ENCODE measurements at regions not wholly inside any gene's neighbourhood (a gene's known extent, or its start where the extent isn't known, plus 50 kb on each side); places are given as distances from the start of the nearest gene placed in this dataset.

DNA sequence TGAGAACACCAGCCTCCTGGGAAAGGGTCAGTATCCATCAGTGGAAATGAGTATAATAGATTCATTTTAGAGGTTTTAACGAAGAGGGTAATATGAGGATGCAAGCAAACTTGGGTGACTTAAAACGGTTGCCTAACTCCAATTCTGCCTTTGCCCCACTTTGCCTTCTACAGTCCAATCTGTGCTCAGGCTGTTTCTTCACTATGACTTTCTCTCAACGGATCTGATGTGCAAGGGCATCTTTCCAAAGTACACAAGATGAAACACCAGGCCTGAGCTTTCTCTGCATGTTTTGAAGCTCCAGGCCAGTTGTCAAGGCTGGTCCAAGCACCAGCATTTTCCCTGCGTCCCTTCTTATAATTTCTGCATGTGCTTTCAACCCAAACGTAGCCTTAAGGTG is 68.0 kb upstream of the TMEM164 start:
- peaks cover 47% of the 10 kb centered on the region for H3K27me3 Mint-ChIP-seq (ENCODE audit: unreplicated experiment)
- no peak for DNase-seq (ENCODE audit: extremely low spot score, unreplicated experiment)
- no peaks in the 10 kb centered on the region for H3K9me3 Mint-ChIP-seq (ENCODE audit: unreplicated experiment)
- no peak overlapping the region for H3K27ac Mint-ChIP-seq (ENCODE audit: unreplicated experiment)
- no peak overlapping the region for H3K4me3 Mint-ChIP-seq (ENCODE audit: unreplicated experiment)
- TF ChIP-seq, protein P1, sequence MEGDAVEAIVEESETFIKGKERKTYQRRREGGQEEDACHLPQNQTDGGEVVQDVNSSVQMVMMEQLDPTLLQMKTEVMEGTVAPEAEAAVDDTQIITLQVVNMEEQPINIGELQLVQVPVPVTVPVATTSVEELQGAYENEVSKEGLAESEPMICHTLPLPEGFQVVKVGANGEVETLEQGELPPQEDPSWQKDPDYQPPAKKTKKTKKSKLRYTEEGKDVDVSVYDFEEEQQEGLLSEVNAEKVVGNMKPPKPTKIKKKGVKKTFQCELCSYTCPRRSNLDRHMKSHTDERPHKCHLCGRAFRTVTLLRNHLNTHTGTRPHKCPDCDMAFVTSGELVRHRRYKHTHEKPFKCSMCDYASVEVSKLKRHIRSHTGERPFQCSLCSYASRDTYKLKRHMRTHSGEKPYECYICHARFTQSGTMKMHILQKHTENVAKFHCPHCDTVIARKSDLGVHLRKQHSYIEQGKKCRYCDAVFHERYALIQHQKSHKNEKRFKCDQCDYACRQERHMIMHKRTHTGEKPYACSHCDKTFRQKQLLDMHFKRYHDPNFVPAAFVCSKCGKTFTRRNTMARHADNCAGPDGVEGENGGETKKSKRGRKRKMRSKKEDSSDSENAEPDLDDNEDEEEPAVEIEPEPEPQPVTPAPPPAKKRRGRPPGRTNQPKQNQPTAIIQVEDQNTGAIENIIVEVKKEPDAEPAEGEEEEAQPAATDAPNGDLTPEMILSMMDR (IDR thresholded peaks at IDR 0.05): no peak
- no peaks in the 10 kb centered on the region for H3K36me3 Mint-ChIP-seq (ENCODE audit: unreplicated experiment)
- H3K4me1 Mint-ChIP-seq (ENCODE audit: unreplicated experiment): no peaks in the 10 kb centered on the region

DNA sequence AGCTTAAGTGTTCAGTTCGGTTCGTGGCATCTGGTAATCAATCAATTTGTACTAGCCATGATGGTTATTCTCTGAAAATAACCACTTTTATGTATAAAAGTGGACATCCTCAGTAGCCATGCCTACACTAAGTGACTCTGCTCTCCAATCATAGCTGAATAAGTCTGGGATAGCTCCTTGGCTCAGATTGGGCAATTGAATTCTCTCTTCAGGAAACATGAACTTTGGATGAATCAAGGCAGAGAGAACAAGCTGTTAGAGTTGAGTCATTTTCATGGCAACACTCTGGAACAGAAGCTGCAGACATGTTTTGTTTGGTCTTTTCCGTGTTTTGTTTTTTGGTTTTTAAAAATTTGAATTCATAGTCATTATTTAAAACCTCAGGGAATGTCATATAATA is 66.8 kb upstream of the TMEM164 start:
- Mint-ChIP-seq H3K4me1 (ENCODE audit: unreplicated experiment) (no peaks in the 10 kb centered on the region), H3K9me3 (ENCODE audit: unreplicated experiment) (no peaks in the 10 kb centered on the region), H3K27ac (ENCODE audit: unreplicated experiment) (no peak overlapping the region), H3K36me3 (ENCODE audit: unreplicated experiment) (no peaks in the 10 kb centered on the region), H3K27me3 (ENCODE audit: unreplicated experiment) (peaks cover 46% of the 10 kb centered on the region), H3K4me3 (ENCODE audit: unreplicated experiment) (no peak overlapping the region)
- no peak for DNase-seq (ENCODE audit: extremely low spot score, unreplicated experiment)
- TF ChIP-seq, protein P1 (IDR thresholded peaks at IDR 0.05): no peak

DNA sequence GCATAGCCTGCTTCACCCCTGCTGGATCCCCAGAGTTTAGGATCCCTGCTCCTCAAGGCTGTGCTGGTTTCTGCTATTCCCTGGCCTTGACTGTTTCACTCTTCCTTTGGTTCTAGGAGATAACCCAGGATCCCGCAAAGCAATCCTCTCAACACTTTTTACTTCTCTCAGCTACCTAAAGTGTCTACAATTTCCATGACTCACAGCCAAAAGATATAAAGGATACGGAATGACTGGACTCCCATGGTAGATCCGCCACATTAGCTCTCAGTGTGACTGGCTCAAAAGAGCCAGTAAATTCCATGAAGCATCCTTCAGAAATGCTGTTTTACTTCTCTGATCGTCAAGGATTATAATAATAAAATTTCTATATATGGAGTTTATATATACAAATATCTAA is 66.3 kb upstream of the TMEM164 start:
- no peak for DNase-seq (ENCODE audit: extremely low spot score, unreplicated experiment)
- Mint-ChIP-seq H3K4me3 (ENCODE audit: unreplicated experiment) (no peak overlapping the region), H3K27me3 (ENCODE audit: unreplicated experiment) (peaks cover 45% of the 10 kb centered on the region), H3K27ac (ENCODE audit: unreplicated experiment) (no peak overlapping the region), H3K9me3 (ENCODE audit: unreplicated experiment) (no peaks in the 10 kb centered on the region), H3K4me1 (ENCODE audit: unreplicated experiment) (no peaks in the 10 kb centered on the region), H3K36me3 (ENCODE audit: unreplicated experiment) (no peaks in the 10 kb centered on the region)
- TF ChIP-seq, protein P1 (IDR thresholded peaks at IDR 0.05): no peak

DNA sequence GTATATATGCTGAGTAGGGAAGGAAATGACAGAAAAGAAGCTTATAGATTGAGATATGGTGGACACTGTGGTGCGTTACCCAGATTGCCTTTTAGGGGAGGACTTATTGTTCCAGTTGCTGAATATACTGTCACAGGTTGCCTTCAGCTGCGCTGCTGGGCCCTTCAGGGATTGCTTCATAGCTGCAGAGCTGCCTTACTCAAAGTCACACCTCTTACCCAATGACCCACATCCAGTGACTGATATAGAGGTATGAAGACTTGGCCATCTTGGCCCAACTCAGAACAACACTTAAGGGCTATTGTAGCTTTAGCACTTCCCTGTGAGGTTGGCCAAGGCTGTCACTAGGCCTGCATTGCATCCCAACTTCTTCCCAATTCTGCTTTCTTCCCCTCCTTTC is 63.4 kb upstream of the TMEM164 start:
- H3K27ac Mint-ChIP-seq (ENCODE audit: unreplicated experiment): no peak overlapping the region

DNA sequence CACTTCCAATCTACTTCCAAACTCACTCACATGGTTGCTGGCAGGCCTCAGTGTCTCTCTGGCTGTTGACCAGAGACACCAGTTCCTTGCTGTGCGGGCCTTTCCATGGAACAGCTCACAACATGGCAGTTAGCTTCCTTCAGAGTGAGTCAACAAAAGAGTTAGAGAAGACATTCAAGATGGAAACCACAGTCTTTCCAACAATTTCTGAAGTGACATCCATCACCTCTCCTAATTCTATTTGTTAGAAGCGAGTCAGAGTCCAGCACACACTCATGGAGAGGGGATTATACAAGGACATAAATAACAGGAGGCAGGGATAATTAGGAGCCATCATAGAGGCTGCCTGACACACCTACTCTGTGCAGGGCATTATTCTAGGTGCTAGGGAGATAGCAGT is 62.5 kb upstream of the TMEM164 start:
- no peaks in the 10 kb centered on the region for H3K4me1 Mint-ChIP-seq (ENCODE audit: unreplicated experiment)
- no peak for DNase-seq (ENCODE audit: extremely low spot score, unreplicated experiment)
- TF ChIP-seq, protein P1 (IDR thresholded peaks at IDR 0.05): no peak
- H3K27ac Mint-ChIP-seq (ENCODE audit: unreplicated experiment): no peak overlapping the region
- H3K36me3 Mint-ChIP-seq (ENCODE audit: unreplicated experiment): no peaks in the 10 kb centered on the region
- H3K27me3 Mint-ChIP-seq (ENCODE audit: unreplicated experiment): peaks cover 40% of the 10 kb centered on the region
- no peaks in the 10 kb centered on the region for H3K9me3 Mint-ChIP-seq (ENCODE audit: unreplicated experiment)
- H3K4me3 Mint-ChIP-seq (ENCODE audit: unreplicated experiment): no peak overlapping the region

More for the DNA sequence above, 63.4 kb upstream of the TMEM164 start:
- Mint-ChIP-seq H3K4me1 (ENCODE audit: unreplicated experiment) (no peaks in the 10 kb centered on the region), H3K4me3 (ENCODE audit: unreplicated experiment) (no peak overlapping the region), H3K9me3 (ENCODE audit: unreplicated experiment) (no peaks in the 10 kb centered on the region), H3K27me3 (ENCODE audit: unreplicated experiment) (peaks cover 39% of the 10 kb centered on the region), H3K36me3 (ENCODE audit: unreplicated experiment) (no peaks in the 10 kb centered on the region)
- no peak for DNase-seq (ENCODE audit: extremely low spot score, unreplicated experiment)
- TF ChIP-seq, protein P1 (IDR thresholded peaks at IDR 0.05): no peak

Measured in osteocyte (in vitro differentiated cells).